Nephron progenitor cell (in vitro differentiated cells): ENCODE measurements at regions not wholly inside any gene's neighbourhood (a gene's known extent, or its start where the extent isn't known, plus 50 kb on each side); places are given as distances from the start of the nearest gene placed in this dataset.

Experiments
- DNase-seq: peaks from one replicate; pipeline ENCODE4 v3.0.0; 2021
- H3K27ac Mint-ChIP-seq: 2 replicates; pipeline ENCODE4 v1.8.0; 2021; ENCODE audit warnings: mild to moderate bottlenecking, moderate library complexity, mixed read lengths
- H3K27me3 Mint-ChIP-seq: 2 replicates; pipeline ENCODE4 v1.8.0; 2021; ENCODE audit warnings: mild to moderate bottlenecking, low read depth, mixed read lengths; ENCODE audit not compliant: poor library complexity
- H3K36me3 Mint-ChIP-seq: 2 replicates; pipeline ENCODE4 v1.8.0; 2021; ENCODE audit warnings: low read depth, mixed read lengths
- H3K4me1 Mint-ChIP-seq: 2 replicates; pipeline ENCODE4 v1.8.0; 2021; ENCODE audit warnings: mixed read lengths
- H3K4me3 Mint-ChIP-seq: 2 replicates; pipeline ENCODE4 v1.8.0; 2021; ENCODE audit warnings: mild to moderate bottlenecking, moderate library complexity, mixed read lengths
- H3K9me3 Mint-ChIP-seq: 2 replicates; pipeline ENCODE4 v1.8.0; 2021; ENCODE audit warnings: mild to moderate bottlenecking, moderate library complexity, mixed read lengths
- TF ChIP-seq, protein P1 (sequence below): fragments of 200-600 bp; sonication (generic); IDR thresholded peaks from 2 replicates; pipeline ENCODE4 v1.5.0; 2021; ENCODE audit warnings: antibody characterized with exemption

DNA sequence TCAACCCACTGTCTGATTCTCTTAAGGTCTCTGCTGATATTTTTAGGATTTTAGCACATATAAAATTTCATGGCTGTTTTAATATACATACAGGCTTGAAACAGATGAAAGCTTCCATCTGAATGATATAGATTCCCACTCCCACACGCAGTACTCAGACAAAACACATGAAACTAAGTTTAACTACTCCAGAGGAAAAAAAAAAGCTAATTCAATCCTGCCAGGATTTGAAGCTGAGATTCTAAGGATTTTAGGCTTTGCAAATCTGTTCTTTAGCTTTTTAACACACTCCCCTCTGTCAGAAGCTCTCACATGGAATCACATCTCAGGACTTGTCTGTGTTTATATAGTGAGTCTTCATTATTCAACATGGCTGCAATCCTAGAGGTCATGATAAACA is 217.3 kb downstream of the BCAT1 start:
- Mint-ChIP-seq H3K9me3 (no peaks in the 10 kb centered on the region), H3K4me3 (no peak overlapping the region), H3K27ac (no peak overlapping the region), H3K36me3 (no peaks in the 10 kb centered on the region), H3K4me1 (no peaks in the 10 kb centered on the region), H3K27me3 (no peaks in the 10 kb centered on the region)
- no peak for DNase-seq
- TF ChIP-seq, protein P1, sequence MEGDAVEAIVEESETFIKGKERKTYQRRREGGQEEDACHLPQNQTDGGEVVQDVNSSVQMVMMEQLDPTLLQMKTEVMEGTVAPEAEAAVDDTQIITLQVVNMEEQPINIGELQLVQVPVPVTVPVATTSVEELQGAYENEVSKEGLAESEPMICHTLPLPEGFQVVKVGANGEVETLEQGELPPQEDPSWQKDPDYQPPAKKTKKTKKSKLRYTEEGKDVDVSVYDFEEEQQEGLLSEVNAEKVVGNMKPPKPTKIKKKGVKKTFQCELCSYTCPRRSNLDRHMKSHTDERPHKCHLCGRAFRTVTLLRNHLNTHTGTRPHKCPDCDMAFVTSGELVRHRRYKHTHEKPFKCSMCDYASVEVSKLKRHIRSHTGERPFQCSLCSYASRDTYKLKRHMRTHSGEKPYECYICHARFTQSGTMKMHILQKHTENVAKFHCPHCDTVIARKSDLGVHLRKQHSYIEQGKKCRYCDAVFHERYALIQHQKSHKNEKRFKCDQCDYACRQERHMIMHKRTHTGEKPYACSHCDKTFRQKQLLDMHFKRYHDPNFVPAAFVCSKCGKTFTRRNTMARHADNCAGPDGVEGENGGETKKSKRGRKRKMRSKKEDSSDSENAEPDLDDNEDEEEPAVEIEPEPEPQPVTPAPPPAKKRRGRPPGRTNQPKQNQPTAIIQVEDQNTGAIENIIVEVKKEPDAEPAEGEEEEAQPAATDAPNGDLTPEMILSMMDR, result no peak

DNA sequence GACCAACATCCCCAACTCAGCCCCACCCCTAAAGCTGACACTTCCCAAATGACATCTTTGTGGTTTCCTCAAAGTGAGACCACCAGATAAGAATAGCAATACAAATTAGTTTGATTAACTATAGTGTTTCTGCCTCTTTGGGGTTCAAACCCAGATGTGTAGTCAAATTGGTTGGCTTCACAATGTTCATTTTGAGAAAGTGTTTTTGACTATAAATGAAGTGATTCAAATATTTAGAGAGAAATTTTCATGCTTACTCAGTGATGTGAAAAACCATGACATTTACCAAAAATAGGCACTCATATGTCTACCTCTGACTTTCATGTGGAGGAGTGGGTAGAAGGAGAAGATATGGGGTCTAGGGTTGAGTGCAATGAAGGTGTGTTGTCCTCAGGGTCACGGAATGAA is 218.4 kb downstream of the BCAT1 start:
- H3K9me3 Mint-ChIP-seq, result no peaks in the 10 kb centered on the region
- H3K4me1 Mint-ChIP-seq, result peaks cover 9% of the 10 kb centered on the region
- no peaks in the 10 kb centered on the region for H3K36me3 Mint-ChIP-seq
- H3K27me3 Mint-ChIP-seq, result no peaks in the 10 kb centered on the region
- no peak overlapping the region for H3K27ac Mint-ChIP-seq
- TF ChIP-seq, protein P1, result no peak
- H3K4me3 Mint-ChIP-seq, result no peak overlapping the region
- DNase-seq, result no peak

DNA sequence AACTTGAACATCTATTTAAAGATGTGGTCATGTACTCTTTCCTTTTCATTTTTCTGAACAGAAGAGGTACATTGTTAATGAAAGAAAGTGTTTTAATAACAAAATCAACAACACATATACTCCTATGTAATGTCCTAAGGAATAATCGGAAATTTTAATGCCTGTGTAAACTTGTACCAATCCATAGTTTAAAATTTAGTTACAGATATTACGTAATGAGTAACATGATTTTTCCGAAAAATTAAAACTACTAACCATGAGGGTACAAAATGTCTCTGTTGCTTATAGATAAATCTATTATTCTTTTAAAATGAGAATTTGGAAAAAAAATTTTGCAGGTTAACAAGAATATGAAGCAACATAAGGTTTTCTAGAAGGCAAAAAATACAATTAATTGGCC is 220.1 kb downstream of the BCAT1 start:
- H3K27me3 Mint-ChIP-seq, result no peaks in the 10 kb centered on the region

DNA sequence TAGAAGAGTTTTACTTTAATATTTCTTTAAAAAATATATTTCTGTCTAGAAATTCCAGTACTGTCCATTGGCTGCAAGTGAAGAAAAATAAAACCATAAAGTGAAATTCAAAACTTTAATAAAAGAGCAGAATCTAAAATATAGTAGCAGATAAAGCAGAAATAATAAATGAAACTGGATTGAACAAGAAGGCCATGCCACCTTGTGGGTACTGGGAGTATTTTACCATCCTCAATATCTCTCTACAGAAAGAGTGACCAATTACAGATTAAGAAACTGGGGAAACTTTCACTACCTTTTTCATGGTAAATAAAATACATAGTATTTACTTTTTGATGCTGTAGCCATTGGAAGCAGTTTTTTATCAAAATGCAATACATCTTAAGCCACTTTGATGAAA is 220.5 kb downstream of the BCAT1 start:
- no peak for DNase-seq
- no peak overlapping the region for H3K27ac Mint-ChIP-seq
- H3K36me3 Mint-ChIP-seq, result no peaks in the 10 kb centered on the region
- no peak overlapping the region for H3K4me3 Mint-ChIP-seq
- no peaks in the 10 kb centered on the region for H3K27me3 Mint-ChIP-seq
- TF ChIP-seq, protein P1, result peak; percentile 47
- H3K4me1 Mint-ChIP-seq, result peaks cover 11% of the 10 kb centered on the region
- H3K9me3 Mint-ChIP-seq, result no peaks in the 10 kb centered on the region

More for the DNA sequence above, 220.1 kb downstream of the BCAT1 start:
- H3K9me3 Mint-ChIP-seq, result no peaks in the 10 kb centered on the region
- peaks cover 11% of the 10 kb centered on the region for H3K4me1 Mint-ChIP-seq
- no peak for DNase-seq
- no peaks in the 10 kb centered on the region for H3K36me3 Mint-ChIP-seq
- H3K27ac Mint-ChIP-seq, result no peak overlapping the region
- TF ChIP-seq, protein P1, result no peak
- H3K4me3 Mint-ChIP-seq, result no peak overlapping the region

DNA sequence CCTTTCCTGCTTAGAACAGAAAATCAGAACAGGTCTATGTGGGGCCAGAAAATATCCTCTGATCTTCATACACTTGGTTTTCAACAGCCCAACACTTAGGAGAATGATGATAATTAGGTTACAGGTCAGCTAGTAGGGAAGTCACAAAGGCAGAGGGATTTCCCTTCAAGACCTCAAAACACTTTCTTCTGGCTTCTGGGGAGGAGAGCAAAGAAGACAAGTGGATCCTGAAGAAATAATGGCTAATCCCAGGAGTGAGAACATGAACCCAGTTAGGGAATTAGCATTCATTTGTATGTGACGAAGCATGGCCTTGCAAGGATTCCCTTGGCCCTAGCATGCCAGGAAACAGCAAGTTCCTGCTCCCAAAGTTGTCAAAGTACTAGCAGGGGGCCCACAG is 223.3 kb downstream of the BCAT1 start:
- TF ChIP-seq, protein P1, result no peak
- H3K36me3 Mint-ChIP-seq, result peaks cover 4% of the 10 kb centered on the region
- peak overlapping the region; percentile 81 for H3K27ac Mint-ChIP-seq

DNA sequence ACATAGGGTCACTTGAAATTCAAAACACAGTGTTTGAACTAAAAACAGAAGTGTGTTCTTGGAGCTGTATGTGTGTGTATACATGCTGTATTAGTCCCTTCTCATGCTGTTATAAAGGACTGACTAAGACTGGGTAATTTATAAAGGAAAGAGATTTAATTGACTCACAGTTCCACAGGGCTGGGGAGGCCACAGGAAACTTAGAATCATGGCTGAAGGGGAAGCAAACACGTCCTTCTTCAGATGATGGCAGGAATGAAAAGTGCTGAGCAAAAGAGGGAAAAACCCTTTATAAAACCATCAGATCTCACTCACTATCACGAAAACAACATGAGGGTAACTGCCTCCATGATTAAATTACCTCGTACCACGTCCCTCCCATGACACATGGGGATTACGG is 224.1 kb downstream of the BCAT1 start:
- Mint-ChIP-seq H3K4me1 (peaks cover 11% of the 10 kb centered on the region), H3K27me3 (no peaks in the 10 kb centered on the region), H3K27ac (no peak overlapping the region), H3K9me3 (peaks cover 22% of the 10 kb centered on the region), H3K4me3 (no peak overlapping the region), H3K36me3 (peaks cover 4% of the 10 kb centered on the region)
- DNase-seq, result no peak
- TF ChIP-seq, protein P1, result no peak

More for the DNA sequence above, 223.3 kb downstream of the BCAT1 start:
- H3K9me3 Mint-ChIP-seq, result peaks cover 18% of the 10 kb centered on the region
- H3K4me3 Mint-ChIP-seq, result no peak overlapping the region
- H3K4me1 Mint-ChIP-seq, result peaks cover 11% of the 10 kb centered on the region
- DNase-seq, result no peak
- H3K27me3 Mint-ChIP-seq, result no peaks in the 10 kb centered on the region
